Heart left ventricle (tissue), 13 donors: ENCODE measurements at regions not wholly inside any gene's neighbourhood (a gene's known extent, or its start where the extent isn't known, plus 50 kb on each side); places are given as distances from the start of the nearest gene placed in this dataset.

Experiments
- POLR2A ChIP-seq, 2 donors: fragments of 450-650 bp; IDR thresholded peaks; one replicate each; pipeline ENCODE4 v1.6.1; 2017; ENCODE audit warnings: antibody characterized with exemption in 2 of 2, mild to moderate bottlenecking in 2 of 2, moderate library complexity in 2 of 2
- TF ChIP-seq, protein P1 (sequence below), 12 donors: fragments of 200-600 bp; sonication (generic) in 4 of 12; IDR thresholded peaks; one replicate each; pipeline versions ENCODE4 v1.5.0 to v1.8.0; 2018 to 2022; ENCODE audit warnings: antibody characterized with exemption in 12 of 12, mild to moderate bottlenecking in 5 of 12
- donor health status: ischemic (EF 13 %, LVEDD 7.1; RV severe dilation, severe dysfunction).
- donor health status: DM: no; HTN: yes; CAD: no.
- donor health status: DM: no; HTN: no; CAD: no.
- donor health status: ischemic (EF 25% LVEDD 6.9; RV normal size, moderate dysfunction).
- donor health status: ischemic (EF 25% LVEDD 5.7; RV mildly dilated, moderate dysfunction).
- donor health status: ischemic (EF 35%, LVEDD 5.7; RV mildly dilated, moderate dysfunction).
- donor health status: nonischemic (EF 11% LVEDD 7.7; RV severe dilation, severe dysfunction).
- donor health status: DM: yes; HTN: yes; CAD: no.
- donor health status: PGD.
- donor health status: ischemic (EF 29% LVEDD 5.4; RV normal size, mild dysfunction).
- donor health status: nonischemic (EF 23%, LVEDD 6.1; RV moderate dilation, normal function).

DNA sequence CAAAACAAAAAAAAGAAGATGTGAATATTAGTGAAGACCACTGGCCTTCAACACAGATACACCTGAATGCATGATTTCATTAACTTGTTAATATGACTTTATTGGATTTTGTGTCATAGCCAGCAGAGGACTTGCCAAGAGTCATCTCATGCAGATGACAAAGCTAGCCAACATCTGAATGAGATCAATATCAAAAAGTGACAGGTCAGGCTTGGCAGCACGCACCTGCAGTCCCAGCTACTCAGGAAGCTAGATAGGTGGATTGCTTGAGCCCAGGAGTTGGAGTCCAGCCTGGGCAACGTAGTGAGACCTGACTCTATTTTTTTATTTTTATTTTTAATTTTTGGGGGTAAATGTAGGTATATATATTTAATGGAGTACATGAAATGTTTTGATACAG, 54.5 kb upstream of the TGIF1 start:
- TF ChIP-seq, protein P1, sequence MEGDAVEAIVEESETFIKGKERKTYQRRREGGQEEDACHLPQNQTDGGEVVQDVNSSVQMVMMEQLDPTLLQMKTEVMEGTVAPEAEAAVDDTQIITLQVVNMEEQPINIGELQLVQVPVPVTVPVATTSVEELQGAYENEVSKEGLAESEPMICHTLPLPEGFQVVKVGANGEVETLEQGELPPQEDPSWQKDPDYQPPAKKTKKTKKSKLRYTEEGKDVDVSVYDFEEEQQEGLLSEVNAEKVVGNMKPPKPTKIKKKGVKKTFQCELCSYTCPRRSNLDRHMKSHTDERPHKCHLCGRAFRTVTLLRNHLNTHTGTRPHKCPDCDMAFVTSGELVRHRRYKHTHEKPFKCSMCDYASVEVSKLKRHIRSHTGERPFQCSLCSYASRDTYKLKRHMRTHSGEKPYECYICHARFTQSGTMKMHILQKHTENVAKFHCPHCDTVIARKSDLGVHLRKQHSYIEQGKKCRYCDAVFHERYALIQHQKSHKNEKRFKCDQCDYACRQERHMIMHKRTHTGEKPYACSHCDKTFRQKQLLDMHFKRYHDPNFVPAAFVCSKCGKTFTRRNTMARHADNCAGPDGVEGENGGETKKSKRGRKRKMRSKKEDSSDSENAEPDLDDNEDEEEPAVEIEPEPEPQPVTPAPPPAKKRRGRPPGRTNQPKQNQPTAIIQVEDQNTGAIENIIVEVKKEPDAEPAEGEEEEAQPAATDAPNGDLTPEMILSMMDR (IDR thresholded peaks at IDR 0.05) = no peak
- TF ChIP-seq POLR2A (IDR thresholded peaks at IDR 0.05) = no peak
